ENCODE measurements at regions not wholly inside any gene's neighbourhood (a gene's known extent, or its start where the extent isn't known, plus 50 kb on each side); places are given as distances from the start of the nearest gene placed in this dataset.

DNA sequence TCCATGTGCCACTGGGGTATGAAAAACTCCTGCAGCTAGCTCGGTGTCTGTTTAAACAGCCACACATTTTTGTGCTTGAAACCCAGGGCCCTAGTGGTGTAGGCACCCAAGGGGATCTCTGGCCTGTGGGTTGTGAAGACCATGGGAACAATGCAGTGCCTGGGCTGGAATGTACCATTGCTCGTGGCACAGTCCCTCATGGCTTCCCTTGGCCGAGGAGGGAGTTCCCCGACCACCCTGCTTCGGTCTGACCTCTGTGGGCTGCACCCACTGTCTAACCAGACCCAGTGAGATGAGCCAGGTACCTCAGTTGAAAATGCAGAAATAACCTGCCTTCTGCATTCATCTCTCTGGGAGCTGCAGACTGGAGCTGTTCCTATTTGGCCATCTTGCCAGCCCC is 214.0 kb downstream of the TRPC6 start:
- TF ChIP-seq, protein P1, sequence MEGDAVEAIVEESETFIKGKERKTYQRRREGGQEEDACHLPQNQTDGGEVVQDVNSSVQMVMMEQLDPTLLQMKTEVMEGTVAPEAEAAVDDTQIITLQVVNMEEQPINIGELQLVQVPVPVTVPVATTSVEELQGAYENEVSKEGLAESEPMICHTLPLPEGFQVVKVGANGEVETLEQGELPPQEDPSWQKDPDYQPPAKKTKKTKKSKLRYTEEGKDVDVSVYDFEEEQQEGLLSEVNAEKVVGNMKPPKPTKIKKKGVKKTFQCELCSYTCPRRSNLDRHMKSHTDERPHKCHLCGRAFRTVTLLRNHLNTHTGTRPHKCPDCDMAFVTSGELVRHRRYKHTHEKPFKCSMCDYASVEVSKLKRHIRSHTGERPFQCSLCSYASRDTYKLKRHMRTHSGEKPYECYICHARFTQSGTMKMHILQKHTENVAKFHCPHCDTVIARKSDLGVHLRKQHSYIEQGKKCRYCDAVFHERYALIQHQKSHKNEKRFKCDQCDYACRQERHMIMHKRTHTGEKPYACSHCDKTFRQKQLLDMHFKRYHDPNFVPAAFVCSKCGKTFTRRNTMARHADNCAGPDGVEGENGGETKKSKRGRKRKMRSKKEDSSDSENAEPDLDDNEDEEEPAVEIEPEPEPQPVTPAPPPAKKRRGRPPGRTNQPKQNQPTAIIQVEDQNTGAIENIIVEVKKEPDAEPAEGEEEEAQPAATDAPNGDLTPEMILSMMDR (IDR thresholded peaks at IDR 0.05; ENCODE audit: low read depth, low read length) = no peak
- no peak for TF ChIP-seq EZH2phosphoT487 (IDR thresholded peaks at IDR 0.05; ENCODE audit: low read depth)
